Activated CD4-positive, alpha-beta T cell treated with anti-CD3 and anti-CD28 coated beads, Interleukin-2, amount 50 U/mL, for 16 hours (primary cell): ENCODE measurements at regions not wholly inside any gene's neighbourhood (a gene's known extent, or its start where the extent isn't known, plus 50 kb on each side); places are given as distances from the start of the nearest gene placed in this dataset.

ENCODE experiments used
- DNase-seq: peaks from one replicate; pipeline ENCODE4 v3.0.0-alpha.2; 2020

DNA sequence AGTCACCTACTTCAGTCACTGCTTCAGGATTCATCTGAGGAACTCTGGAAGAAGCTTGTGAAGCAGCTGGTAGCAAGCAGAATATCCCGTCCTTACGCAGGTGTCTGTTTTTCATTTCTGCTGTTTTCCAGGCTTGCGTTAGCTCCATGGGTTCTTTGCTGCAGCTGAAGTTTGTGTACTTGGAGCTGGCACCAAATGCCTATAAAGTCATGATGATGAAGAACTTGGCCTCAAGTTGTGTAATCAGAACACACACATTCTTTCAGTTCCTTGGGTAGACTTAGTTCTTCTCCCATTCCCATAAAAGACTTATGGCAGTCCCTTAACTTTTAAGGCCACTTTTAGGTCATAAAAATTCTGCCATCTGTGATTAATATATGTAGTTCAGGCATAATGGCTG is 116.7 kb downstream of the LRRC70 start:
- no peak for DNase-seq

- DNase-seq: no peak
Measured at GRCh38 chr5:62692946-62693713, 114.5 kb downstream of the LRRC70 start.

DNA sequence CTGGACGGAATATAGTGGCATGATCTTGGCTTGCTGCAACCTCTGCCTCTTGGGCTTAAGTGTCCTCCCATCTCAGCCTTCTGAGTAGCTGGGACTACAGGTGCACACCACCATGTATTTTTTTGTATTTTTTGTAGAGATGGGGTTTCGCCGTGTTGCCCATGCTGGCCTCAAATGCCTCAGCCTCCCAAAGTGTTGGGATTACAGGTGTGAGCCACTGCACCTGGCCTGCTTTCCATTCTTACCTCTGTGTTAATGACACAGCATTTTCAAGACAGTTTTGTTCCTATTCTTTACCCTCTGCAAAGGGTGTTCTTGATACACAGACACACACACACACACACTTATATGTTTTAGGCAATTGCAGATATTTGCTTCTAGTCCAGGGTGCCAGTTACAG is 113.3 kb downstream of the LRRC70 start:
- DNase-seq: no peak

DNA sequence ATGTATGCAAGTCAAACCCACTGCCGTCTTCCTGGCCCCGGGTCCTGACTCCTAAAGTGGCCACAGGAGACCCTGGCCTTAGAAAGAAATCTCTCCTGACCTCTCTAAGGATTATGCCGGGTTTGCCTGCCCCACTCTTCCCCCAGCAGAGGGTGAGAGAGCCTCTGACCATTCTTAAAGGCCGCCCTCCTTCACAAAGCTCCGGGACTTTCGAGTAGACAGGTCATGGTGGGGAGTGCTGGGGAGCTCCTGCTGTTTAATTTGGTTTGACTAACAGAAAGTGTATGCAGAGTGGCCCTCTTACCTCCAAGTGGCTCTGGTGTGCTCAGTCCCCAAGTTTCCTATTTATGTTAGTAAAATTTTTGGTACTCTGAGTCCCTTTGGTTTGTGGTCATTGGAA is 111.8 kb downstream of the LRRC70 start:
- DNase-seq: no peak

DNA sequence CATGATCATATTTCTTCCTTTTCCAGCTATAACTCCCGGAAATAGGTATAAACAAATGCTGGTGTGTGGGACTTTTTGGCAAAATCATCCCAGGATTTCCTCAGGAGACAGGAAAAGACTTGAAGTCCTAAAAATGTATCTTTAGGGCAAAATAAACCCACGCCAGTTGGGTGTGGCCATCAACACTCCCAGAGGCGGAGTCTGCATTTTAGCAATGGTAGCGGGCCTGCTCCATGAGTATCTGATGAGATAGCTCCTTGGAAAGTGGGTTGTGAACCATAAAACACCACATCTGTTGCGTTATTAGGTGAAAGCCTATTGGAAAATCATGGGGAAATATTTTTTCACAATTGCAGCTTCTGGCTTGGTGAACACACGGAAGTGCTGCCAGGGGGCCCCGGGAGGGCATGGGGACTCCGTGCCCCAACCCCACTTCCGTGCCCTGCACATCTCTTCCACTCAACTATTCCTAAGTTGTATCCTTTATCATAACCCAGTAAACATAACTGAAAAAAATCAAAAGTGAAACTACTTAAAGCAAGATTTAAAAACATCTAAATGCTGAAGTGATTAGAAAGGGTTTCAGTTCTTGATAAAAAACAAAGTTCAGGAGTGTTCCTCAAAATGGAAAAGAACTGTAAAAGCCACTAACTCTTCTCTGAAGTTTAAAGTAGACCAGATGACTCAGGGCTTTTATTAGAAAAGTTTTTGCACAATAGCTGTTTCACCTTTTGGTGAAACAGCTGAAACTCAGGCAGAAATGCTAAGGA is 111.2 kb downstream of the LRRC70 start:
- DNase-seq: no peak

GRCh38 chr5:62686692-62687091 is 108.1 kb downstream of the LRRC70 start:
- DNase-seq: no peak

GRCh38 chr5:62685221-62685620 is 106.6 kb downstream of the LRRC70 start:
- DNase-seq: no peak

DNA sequence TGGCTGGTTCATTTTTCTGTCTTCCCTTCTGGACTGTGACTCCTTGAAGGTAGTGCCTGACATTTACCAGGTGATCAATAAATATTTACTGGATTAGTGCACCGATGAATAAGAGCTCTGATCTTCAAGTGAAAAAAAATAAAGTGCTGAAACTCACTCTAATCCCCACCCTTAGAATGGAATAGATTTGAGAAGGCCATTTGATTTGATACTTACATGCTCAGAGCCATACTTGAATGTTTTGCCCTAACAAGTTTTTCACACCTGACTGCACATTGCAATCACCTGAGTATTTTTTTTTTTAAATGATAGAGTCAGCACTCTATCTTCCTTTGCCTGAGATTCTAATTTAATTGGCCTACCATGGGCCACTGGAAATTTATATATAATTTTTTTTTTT is 105.7 kb downstream of the LRRC70 start:
- DNase-seq: no peak

DNA sequence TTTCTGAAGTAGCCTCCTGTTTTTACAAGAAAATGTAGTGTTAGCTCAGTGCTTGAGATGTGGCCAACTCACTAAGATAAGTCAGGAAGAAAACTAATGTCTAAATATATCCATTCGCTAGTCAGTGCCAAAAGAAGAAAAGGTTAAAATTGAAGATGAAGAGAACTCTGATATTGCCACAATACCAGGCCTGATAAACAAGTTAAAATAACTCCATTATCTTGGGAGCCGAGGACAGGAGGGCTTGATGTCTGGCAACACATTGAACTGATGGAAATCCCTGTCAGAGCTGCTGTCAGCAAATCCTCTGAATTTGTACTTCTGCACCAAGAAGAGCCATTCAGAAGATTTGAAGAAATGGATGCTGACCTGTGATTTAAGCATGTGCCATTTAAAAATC is 103.4 kb downstream of the LRRC70 start:
- no peak for DNase-seq

DNA sequence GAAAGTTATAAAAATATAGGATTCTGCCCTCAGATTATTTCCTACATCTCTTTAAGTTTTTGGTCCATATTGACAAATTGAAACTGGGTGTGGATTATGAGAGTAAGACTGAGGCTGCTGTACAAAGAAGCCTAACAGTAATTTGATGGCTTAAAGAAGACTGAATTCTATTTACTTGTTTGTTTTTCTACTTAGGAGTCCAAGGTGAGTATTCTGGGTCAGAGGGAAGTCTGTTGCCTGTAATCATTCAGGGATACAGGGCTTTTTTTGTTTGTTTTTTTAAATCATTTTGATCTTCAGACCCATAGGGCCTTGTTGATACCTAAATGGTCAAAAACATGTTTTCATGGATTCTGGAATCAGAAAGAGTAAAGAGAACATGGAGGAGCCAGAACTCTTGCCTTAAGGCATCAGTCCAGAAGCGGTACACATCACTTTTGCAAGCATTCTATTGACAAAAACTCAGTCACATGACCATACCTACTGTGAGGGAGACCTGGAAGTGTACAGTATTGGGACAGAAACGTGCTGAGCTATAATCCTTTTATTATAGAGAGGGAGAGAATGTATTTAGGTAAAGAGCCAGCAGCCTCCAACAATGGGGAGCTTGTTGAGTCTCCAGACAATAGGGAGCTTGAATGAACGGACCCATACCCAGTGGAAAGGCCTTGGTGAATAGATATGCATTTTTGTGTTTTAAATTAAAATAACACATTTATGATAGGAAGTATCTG is 102.7 kb downstream of the LRRC70 start:
- DNase-seq: no peak

DNA sequence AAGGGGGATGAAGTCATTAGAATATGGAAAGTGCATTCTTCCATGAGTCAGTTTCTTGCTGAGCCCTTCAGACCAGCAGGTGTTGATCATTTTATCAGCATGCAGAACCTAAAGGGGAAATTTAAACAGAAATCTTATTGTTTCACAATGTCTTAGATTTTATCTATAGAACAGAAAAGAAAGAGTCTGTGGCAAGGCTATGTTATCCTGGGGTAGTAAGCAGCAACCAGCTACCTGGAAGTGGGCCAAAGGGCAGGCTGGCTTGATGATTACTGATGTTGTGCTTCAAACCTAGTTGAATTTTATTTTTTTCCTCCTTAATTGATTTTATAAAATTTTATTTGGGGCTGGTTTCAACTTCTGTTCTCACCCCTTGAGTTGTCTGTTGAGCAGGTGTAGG is 101.5 kb downstream of the LRRC70 start:
- DNase-seq: no peak
